HG03520 (cell line): ENCODE measurements at regions not wholly inside any gene's neighbourhood (a gene's known extent, or its start where the extent isn't known, plus 50 kb on each side); places are given as distances from the start of the nearest gene placed in this dataset.
"Not testable (repeated sequence)": the region's sequence is repeated elsewhere in the genome, so short reads cannot be mapped to it uniquely, and the experiment has no call there.

Experiments
- ATAC-seq: cut with Tn5 transposase; IDR thresholded peaks from one replicate; pipeline ENCODE4 v1.9.1; 2021; ENCODE audit warnings: mild to moderate bottlenecking, moderate library complexity; ENCODE audit not compliant: unreplicated experiment

GRCh38 chr7:80082213-80082612, 52.4 kb upstream of the GNAI1 start:
- no peak for ATAC-seq

DNA sequence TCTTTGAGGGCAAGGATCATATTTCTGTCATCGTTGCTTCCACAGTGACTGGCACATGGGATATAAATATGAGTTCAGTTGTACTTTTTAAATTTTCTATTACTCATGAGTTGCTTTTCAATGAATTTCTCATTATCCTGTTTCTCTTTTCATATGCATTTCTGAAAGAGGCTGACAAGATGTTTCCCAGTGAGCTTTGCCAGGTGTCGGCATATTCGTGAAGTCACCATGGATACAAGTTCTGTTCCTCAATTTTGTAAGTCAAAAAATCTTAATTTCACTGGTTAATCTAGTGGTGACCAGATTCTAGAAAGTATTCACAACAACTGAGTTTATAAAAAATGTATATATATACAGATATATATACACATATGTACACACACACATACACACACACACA, 55.7 kb upstream of the GNAI1 start:
- no peak for ATAC-seq

DNA sequence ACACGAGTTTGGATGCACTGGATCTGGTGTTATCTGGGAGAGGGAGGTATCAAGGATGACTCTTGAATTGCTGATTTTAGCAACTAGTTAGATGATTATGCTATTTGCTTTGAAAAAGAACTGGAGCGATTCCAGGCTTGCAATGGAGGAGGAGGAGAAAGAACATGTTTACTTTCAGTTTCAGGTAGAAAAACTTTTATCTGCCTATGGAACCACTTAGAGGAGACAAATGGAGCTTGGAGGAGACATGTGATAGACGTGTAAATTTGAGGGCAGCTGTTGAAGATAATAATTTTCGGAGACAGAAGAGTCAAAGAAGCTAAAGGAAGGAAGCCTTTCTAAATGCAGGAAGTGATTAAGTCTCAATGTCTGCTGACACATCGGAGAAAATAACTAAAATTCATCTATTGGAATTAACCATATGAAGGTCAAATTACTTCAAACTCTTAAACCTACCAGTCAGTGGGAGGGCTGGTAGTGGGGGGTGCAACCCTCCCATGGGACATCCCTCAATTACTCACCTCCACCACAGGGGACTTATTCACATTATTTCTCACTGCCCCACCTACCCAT, 56.4 kb upstream of the GNAI1 start:
- ATAC-seq: no peak

GRCh38 chr7:80070391-80070790, 64.2 kb upstream of the GNAI1 start:
- no peak for ATAC-seq

DNA sequence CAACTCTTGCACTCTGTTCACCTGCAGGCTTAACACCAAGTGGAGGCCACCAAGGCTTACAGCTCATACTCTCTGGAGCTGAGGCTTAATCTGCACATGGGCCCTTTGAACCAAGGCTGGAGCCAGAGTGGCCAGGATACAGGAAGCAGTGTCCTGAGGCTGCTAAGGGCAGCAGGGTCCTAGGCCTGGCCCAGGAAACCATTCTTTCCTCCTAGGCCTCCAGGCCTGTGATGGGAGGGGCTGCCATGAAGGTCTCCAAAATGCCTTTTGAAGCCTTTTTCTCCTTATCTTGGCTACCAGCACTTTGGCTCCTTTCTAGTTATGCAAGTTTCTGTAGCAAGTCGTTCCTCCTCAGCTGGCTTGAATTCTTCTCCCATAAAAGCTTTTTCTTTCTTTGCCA, 68.0 kb upstream of the GNAI1 start:
- no peak for ATAC-seq

GRCh38 chr7:80063834-80064233, 70.8 kb upstream of the GNAI1 start:
- ATAC-seq: no peak

DNA sequence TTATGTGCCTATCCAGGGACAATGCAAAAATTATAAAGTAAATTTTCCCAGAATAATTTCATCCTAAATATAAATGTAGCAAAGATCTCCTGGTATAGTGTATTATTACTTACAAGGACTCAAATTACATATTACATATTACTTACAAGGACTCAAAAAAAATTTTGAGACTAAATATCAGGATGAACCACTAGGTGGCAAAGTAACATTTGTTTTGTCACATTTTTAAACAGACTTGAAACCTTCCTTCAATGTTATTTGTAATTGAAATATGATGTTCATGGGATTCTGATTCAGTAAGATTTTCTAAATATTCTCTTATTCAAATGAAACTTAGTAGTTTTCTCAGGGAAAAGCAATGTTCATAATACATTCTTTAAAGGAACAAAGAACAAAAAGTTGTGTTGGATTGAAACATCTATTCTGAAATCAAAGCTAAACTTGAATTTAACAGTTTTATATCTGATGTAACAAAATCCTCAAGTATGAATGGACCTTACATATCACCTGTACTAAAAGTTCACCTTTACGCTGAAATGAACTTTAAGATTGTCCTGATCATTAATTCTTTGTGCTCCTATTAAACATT, 74.3 kb upstream of the GNAI1 start:
- ATAC-seq: peak; percentile 46

GRCh38 chr7:80057488-80057887, 77.1 kb upstream of the GNAI1 start:
- peak; percentile 50 for ATAC-seq

DNA sequence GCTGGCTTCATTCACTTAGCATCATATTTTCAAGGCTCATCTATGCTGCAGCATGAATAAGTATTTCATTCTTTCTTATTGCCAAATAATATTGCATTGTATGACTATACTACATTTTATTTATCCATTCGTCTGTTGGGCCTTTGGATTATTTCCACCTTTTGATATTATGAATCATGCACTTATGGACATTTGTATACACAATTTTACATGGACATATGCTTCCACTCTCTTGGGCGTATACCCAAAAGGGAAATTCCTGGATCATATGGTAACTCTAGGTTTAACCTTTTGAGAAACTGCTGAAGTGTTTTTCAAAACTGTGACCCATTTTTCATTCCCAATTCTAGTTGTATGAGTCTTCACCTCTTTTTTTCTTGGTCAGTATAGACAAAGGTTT, 80.3 kb upstream of the GNAI1 start:
- no peak for ATAC-seq

DNA sequence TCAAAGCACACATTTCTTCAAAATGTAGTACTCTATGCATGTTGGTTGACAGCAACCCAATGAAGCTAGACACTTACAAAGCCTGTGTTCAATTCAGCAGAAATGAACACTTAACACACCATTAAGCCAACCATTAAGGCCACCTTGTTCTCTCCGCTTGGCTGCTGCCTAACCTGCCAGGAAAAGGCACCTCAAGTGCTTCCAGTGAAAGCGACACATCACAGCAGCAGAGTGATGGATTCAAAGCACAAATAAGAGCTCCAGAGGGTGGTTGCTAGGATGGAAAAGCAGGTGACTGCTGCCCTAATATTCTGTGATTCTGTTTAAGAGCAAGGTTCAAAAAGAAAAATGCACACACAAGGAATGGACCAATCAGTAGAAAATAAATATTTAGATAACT, 81.5 kb upstream of the GNAI1 start:
- ATAC-seq: no peak

DNA sequence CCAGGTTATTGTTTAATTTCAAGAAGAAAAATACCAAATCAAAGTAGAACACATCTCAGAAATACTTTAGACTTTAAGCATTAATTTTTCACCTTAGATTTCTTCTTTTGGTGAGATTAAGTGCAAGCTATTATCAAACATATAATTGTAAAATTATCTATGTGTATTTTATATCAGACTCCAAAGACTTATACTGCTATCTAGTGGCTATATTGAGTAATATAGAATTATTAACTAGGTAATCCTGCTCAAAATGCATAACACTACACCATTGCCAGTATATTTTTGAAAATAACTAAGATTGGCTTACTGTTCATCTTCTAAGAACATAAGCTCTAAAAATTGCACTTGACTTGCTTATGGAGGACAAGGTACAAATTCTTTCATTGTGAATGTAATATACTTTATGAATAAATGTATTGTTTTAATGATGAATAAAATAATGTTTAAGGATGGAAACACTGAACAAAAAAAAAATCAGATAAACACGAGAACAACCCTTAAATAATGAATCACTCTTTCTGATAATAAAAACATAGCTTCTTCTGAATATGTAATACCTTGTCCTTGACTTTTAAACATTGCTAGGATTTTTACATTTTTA, 86.7 kb upstream of the GNAI1 start:
- ATAC-seq: no peak

DNA sequence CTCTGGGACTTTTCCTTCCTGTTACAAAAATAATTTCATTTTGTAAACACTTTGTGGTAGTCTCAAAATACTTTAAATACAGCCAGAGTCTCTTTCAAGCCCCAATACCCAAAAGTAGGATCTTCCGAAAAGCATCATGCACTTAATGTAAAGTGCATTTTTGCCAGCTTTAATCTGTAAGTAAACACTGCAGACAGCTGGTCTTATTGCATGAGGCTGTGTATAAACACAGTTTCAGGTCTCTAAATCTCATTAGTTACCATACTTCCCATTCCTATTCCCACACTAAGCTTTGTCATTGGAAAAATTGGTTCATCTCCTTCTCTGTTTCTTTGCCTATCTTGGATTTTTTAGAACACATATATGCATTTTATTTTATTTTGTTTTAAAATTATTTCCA, 87.6 kb upstream of the GNAI1 start:
- no peak for ATAC-seq

DNA sequence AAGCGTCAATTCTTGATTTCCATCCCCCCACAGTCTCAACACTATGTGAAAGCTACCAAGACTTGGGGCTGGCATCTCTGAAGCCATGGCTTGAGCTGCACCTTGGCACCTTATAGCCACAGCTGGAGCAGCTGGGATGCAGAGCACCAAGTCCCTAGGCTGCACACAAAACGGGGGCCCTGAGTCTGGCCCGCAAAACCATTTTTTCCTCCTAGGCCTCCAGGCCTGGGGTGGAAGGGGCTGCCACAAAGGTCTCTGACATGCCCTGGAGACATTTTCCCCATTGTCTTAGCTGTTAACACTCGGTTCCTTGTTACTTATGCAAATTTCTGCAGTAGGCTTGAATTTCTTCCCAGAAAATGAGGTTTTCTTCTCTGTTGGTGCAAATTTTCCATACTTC, 89.8 kb upstream of the GNAI1 start:
- ATAC-seq: no peak

DNA sequence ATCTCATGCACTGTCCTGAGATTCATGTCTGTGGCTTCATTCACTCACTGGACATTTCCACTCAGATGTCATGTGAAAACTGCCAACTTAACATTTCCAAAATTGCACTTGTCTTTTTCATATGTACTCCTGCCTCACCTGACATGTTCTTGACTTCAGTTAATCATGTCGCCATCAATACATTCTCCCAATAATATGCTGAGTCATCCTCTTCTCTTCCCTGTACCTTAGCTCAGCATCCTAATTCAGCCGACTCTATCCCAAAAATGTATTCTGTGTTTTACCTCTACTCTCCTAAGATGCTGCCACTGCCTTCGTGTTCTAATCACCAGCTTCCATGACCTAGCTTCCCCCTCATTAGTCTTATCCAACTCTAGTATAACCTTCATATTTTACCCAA, 93.9 kb upstream of the GNAI1 start:
- no peak for ATAC-seq

DNA sequence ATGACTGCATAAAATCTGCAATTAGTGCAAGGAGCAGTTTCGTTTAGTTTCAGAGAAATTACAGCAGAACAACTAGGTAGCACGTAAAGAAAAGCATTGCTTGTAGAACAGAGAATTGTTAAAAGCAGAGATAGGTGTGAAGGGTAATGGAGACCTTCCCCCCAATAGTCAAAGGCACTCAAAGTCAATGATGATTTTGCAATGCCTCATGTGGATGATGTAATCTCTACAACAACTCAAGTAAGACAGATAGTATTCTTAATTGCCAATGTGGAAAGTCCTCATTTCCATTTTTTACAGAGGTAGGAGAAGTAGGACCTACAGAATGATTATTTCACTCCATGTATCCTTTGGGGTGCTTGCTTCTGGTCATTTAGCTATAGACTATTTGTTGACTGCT, 94.3 kb upstream of the GNAI1 start:
- no peak for ATAC-seq

DNA sequence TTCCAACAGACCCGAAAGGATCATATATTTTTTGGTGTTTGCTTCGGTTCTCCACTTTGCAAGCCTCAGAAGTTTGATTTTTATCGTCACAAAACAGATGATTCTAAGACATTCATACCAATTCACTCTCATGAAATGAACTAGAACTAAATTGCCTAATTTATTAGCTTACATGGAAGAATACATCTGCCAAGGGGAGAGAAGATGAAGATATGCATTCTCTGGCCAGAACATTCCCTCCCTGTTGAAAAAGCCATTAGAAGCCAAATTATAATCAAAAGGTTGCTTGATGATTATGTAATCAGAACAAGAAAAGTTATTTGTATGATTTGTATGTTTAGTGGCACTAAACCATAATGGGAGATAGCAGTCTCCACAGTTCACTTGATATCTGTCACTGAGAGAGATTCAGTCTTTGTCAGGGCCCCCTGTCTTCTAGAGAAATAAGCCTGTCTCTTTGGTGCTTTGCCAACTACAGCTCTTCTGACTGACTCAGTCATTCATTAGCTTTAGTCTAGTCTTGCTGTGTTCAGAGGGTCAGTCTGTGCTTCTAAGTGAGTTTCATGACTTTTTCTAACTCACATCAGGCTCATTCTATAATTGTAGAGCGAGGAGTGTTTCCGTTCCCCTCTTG, 95.3 kb upstream of the GNAI1 start:
- no peak for ATAC-seq

DNA sequence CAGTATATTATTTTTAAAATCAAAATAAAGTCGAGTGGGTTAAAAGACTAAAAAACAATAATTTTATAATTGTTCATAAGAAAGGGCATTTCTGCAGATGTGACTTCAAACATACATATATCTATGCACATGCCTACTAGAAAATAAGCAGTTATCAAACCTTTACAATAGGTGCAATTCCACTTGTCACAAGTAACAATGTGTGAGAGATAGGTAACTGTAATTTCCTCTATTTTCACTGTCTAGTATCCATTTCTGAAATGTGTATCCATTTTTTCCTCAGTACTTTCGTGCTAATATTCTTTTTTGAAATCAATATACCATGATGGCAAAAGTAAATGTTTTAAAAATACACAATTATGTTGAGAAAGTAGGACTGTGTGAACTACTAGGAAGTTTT, 96.9 kb upstream of the GNAI1 start:
- no peak for ATAC-seq

DNA sequence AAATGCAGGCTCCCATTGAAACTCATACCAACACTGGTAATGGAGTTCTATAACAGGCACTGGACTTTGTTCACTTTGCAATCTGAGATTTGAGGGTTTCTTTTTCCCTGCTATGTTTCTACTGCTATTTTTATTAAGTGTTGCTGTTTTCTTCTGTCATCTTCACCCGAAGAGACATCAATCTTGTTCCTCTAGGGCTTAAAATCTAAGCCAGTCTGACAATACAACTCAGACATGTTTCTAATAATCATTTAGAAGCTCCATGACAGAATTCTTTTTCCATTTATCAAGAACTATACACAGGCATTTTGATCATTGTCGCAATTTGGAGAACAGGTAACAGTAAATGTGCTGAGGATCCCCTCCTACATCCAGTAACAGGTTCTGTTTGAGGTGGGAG, 98.5 kb upstream of the GNAI1 start:
- ATAC-seq: no peak

- ATAC-seq: no peak
These were observed 105.9 kb upstream of the GNAI1 start for GRCh38 chr7:80028717-80029116.

DNA sequence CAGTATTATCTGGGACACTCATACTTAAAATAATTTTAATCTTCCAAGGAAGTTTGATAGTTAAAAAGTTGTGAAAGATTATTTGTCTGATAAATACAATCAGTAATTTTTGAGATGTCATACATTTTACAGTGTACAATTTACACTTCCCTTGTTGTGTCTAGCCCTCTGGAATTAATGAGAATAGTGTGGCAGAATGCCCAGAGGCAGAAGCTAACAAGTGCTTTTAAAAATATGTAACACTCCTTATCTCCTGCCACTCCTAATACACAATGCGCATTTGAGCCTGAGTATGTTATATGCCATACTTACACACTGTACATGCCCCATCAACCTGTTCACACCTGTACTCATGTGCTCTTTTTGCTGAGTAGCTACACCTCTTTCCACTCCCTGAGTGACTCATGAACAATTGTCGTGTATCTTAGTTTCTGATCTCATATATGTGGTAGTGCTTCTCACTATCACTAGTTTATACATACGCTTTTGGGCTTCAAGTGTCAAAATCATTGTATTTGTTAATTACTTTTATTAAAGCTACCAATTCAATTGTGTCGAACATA, 106.9 kb upstream of the GNAI1 start:
- no peak for ATAC-seq

- ATAC-seq: no peak
These were observed 107.9 kb upstream of the GNAI1 start for GRCh38 chr7:80026766-80027165.

- not testable (repeated sequence) for ATAC-seq
These were observed 114.4 kb upstream of the GNAI1 start for GRCh38 chr7:80020277-80020676.
